Endodermal cell (in vitro differentiated cells): ENCODE measurements at regions not wholly inside any gene's neighbourhood (a gene's known extent, or its start where the extent isn't known, plus 50 kb on each side); places are given as distances from the start of the nearest gene placed in this dataset.
A peak's percentile ranks its signal among the peaks of the same experiment; 100 is the strongest.

ENCODE experiments used
- DNase-seq: peaks from one replicate; pipeline ENCODE4 v3.0.0-alpha.2; 2017
- H3K27ac ChIP-seq: 2 replicates; pipeline ENCODE4 v1.5.1; 2013; ENCODE audit warnings: mild to moderate bottlenecking, low read depth, low read length, moderate library complexity
- H3K27me3 ChIP-seq: 2 replicates; pipeline ENCODE4 v1.6.1; 2013; ENCODE audit warnings: mild to moderate bottlenecking, low read length, moderate library complexity; ENCODE audit not compliant: insufficient read depth, control insufficient read depth, poor library complexity, severe bottlenecking
- H3K36me3 ChIP-seq: 2 replicates; pipeline ENCODE4 v1.7.0; 2013; ENCODE audit warnings: mild to moderate bottlenecking, low read length, moderate library complexity; ENCODE audit not compliant: control insufficient read depth, insufficient read depth
- H3K4me1 ChIP-seq: one replicate; pipeline ENCODE4 v1.7.0; 2013; ENCODE audit warnings: low read length; ENCODE audit not compliant: control insufficient read depth, insufficient read depth
- H3K4me3 ChIP-seq: 2 replicates; pipeline ENCODE4 v1.5.1; 2013; ENCODE audit warnings: mild to moderate bottlenecking, low read length, moderate library complexity
- H3K9ac ChIP-seq: 2 replicates; pipeline ENCODE4 v1.6.1; 2013; ENCODE audit warnings: mild to moderate bottlenecking, low read length, moderate library complexity; ENCODE audit not compliant: poor library complexity, severe bottlenecking; ENCODE audit errors: extremely low read depth
- H3K9me3 ChIP-seq: 2 replicates; pipeline ENCODE4 v1.6.1; 2013; ENCODE audit warnings: mild to moderate bottlenecking, low read length, moderate library complexity; ENCODE audit not compliant: control insufficient read depth
- H3K27ac Mint-ChIP-seq: 2 replicates; pipeline ENCODE4 v1.8.0; 2020; ENCODE audit warnings: mixed read lengths
- H3K27me3 Mint-ChIP-seq: 2 replicates; pipeline ENCODE4 v1.8.0; 2021; ENCODE audit warnings: mild to moderate bottlenecking, mixed read lengths; ENCODE audit not compliant: insufficient read depth
- H3K36me3 Mint-ChIP-seq: 2 replicates; pipeline ENCODE4 v1.8.0; 2020; ENCODE audit warnings: low read depth, mixed read lengths
- H3K4me1 Mint-ChIP-seq: 2 replicates; pipeline ENCODE4 v1.8.0; 2020; ENCODE audit warnings: mixed read lengths
- H3K4me3 Mint-ChIP-seq: 2 replicates; pipeline ENCODE4 v1.8.0; 2020; ENCODE audit warnings: mild to moderate bottlenecking, moderate library complexity, mixed read lengths
- H3K9me3 Mint-ChIP-seq: 2 replicates; pipeline ENCODE4 v1.8.0; 2020; ENCODE audit warnings: mild to moderate bottlenecking, mixed read lengths
- CTCF ChIP-seq: fragments of 200-600 bp; sonication (generic); conservative IDR thresholded peaks from 2 replicates; pipeline ENCODE4 v1.5.0; 2021; ENCODE audit warnings: antibody characterized with exemption, mild to moderate bottlenecking
- WGBS, 2 experiments: methylation state at CpG; one replicate each; pipeline versions ENCODE4 v1.1.5 to v1.1.7; 2013; ENCODE audit warnings: missing lambda C conversion rate in 2 of 2, mixed read lengths in 1 of 2; ENCODE audit not compliant: insufficient coverage in 1 of 2, insufficient read length in 1 of 2; 5-methylcytosine and 5-hydroxymethylcytosine counted together

GRCh38 chr13:81381560-81381959, 1040.6 kb upstream of the SPRY2 start:
- DNase-seq: no peak
- Histone ChIP-seq H3K9ac (no peak overlapping the region), H3K4me1 (no peaks in the 10 kb centered on the region), H3K4me3 (no peak overlapping the region), H3K36me3 (no peaks in the 10 kb centered on the region), H3K9me3 (peaks cover 7% of the 10 kb centered on the region), H3K27me3 (no peaks in the 10 kb centered on the region), H3K27ac (no peak overlapping the region)
- peaks cover 7% of the 10 kb centered on the region for H3K4me1 Mint-ChIP-seq
- no peak overlapping the region for H3K27ac Mint-ChIP-seq
- no peaks in the 10 kb centered on the region for H3K27me3 Mint-ChIP-seq
- no peak overlapping the region for H3K4me3 Mint-ChIP-seq
- H3K36me3 Mint-ChIP-seq: no peaks in the 10 kb centered on the region
- H3K9me3 Mint-ChIP-seq: peaks cover 7% of the 10 kb centered on the region
- WGBS, 2 experiments: no CpG with 5 or more reads among the region's 1 CpG
- no peak for TF ChIP-seq CTCF

GRCh38 chr13:81379183-81379582, 1038.3 kb upstream of the SPRY2 start:
- TF ChIP-seq CTCF: peak; percentile 58
- Histone ChIP-seq H3K9ac (no peak overlapping the region), H3K4me1 (no peaks in the 10 kb centered on the region), H3K9me3 (no peaks in the 10 kb centered on the region), H3K4me3 (no peak overlapping the region), H3K36me3 (no peaks in the 10 kb centered on the region), H3K27ac (no peak overlapping the region), H3K27me3 (no peaks in the 10 kb centered on the region)
- no peaks in the 10 kb centered on the region for H3K36me3 Mint-ChIP-seq
- no peaks in the 10 kb centered on the region for H3K27me3 Mint-ChIP-seq
- H3K9me3 Mint-ChIP-seq: peaks cover 2% of the 10 kb centered on the region
- no peak overlapping the region for H3K4me3 Mint-ChIP-seq
- H3K27ac Mint-ChIP-seq: no peak overlapping the region
- DNase-seq: no peak
- H3K4me1 Mint-ChIP-seq: peaks cover 7% of the 10 kb centered on the region

- no peak overlapping the region for H3K27ac ChIP-seq
- Mint-ChIP-seq H3K9me3 (peaks cover 2% of the 10 kb centered on the region), H3K4me1 (peaks cover 7% of the 10 kb centered on the region), H3K27ac (no peak overlapping the region), H3K27me3 (no peaks in the 10 kb centered on the region), H3K36me3 (no peaks in the 10 kb centered on the region), H3K4me3 (no peak overlapping the region)
- DNase-seq: no peak
- H3K9ac ChIP-seq: no peak overlapping the region
- no peaks in the 10 kb centered on the region for H3K27me3 ChIP-seq
- H3K9me3 ChIP-seq: no peaks in the 10 kb centered on the region
- H3K4me1 ChIP-seq: no peaks in the 10 kb centered on the region
- no peak for TF ChIP-seq CTCF
- no peak overlapping the region for H3K4me3 ChIP-seq
- no peaks in the 10 kb centered on the region for H3K36me3 ChIP-seq
- 85% methylated on average over 1 of the region's 1 CpG; no CpG with 5 or more reads in 1 of the 2 experiments for WGBS, 2 experiments
These were observed 1037.0 kb upstream of the SPRY2 start for GRCh38 chr13:81377921-81378320.
